Kidney epithelial cell (primary cell): ENCODE measurements at regions not wholly inside any gene's neighbourhood (a gene's known extent, or its start where the extent isn't known, plus 50 kb on each side); places are given as distances from the start of the nearest gene placed in this dataset.

ENCODE experiments used
- DNase-seq: peaks from one replicate; pipeline ENCODE4 v3.0.0-alpha.2; 2010; ENCODE audit warnings: low read depth
- H3K27me3 ChIP-seq: 2 replicates; pipeline ENCODE4 v1.6.0; 2011; ENCODE audit warnings: low read length; ENCODE audit not compliant: control insufficient read depth, insufficient read depth
- H3K36me3 ChIP-seq: 2 replicates; pipeline ENCODE4 v1.5.1; 2011; ENCODE audit warnings: low read length; ENCODE audit not compliant: control insufficient read depth, insufficient read depth
- H3K4me3 ChIP-seq: 2 replicates; pipeline ENCODE4 v1.5.1; 2011; ENCODE audit warnings: low read depth, mild to moderate bottlenecking, control low read depth, low read length
- TF ChIP-seq, protein P1 (sequence below): IDR thresholded peaks from 2 replicates; pipeline ENCODE4 v1.5.1; 2011; ENCODE audit warnings: mild to moderate bottlenecking, moderate library complexity, low read length, control low read depth, inconsistent platforms; ENCODE audit not compliant: insufficient read depth, poor library complexity, severe bottlenecking

DNA sequence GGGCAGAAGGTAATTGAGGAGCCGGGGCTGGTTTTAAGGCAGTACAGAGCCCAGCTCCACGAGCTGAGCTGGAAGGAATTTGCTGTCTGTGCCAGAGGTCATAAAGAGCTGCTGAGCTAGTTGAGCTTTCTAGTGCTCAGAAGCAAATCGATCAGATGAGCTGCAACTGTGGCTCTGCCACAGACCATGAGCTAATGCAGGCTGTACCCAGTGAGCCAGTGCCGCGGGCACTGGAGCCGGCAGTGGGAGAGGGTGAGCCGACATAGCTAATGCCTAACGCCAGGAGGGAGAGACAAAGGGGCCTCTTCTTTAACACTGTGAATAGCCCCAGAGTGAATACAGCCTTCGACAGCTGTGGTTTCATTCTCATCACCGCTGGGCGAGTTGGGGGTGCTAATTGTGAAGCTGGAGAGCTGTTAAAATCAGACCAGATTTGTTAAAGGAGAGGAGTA lies 410.1 kb upstream of the TCF4 start:
- Histone ChIP-seq H3K4me3 (no peak overlapping the region), H3K27me3 (no peaks in the 10 kb centered on the region), H3K36me3 (no peaks in the 10 kb centered on the region)
- peak; percentile 42 for DNase-seq
- TF ChIP-seq, protein P1, sequence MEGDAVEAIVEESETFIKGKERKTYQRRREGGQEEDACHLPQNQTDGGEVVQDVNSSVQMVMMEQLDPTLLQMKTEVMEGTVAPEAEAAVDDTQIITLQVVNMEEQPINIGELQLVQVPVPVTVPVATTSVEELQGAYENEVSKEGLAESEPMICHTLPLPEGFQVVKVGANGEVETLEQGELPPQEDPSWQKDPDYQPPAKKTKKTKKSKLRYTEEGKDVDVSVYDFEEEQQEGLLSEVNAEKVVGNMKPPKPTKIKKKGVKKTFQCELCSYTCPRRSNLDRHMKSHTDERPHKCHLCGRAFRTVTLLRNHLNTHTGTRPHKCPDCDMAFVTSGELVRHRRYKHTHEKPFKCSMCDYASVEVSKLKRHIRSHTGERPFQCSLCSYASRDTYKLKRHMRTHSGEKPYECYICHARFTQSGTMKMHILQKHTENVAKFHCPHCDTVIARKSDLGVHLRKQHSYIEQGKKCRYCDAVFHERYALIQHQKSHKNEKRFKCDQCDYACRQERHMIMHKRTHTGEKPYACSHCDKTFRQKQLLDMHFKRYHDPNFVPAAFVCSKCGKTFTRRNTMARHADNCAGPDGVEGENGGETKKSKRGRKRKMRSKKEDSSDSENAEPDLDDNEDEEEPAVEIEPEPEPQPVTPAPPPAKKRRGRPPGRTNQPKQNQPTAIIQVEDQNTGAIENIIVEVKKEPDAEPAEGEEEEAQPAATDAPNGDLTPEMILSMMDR, result no peak

DNA sequence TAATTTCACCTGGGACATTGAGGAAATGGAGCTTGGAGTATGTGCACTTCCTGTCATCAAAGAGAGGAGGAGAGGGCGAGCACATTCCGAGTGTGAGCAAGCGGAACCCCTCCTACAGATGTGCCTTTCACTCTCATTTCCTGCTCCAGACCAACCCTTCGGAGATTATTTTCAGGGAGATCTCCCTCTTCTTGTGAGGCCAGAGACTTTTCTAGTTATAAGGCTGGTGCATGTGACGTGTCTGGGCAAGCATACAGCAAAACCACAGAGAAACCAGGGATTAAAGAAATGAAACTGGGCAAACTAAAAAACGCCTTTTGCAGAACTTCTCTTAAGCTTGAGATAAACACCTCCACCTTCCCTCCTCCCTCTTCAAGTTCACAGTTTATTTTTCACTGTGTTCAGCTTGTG lies 409.2 kb upstream of the TCF4 start:
- no peak for DNase-seq
- TF ChIP-seq, protein P1, result peak; percentile 17
- no peak overlapping the region for H3K4me3 ChIP-seq
- H3K27me3 ChIP-seq, result no peaks in the 10 kb centered on the region
- no peaks in the 10 kb centered on the region for H3K36me3 ChIP-seq

DNA sequence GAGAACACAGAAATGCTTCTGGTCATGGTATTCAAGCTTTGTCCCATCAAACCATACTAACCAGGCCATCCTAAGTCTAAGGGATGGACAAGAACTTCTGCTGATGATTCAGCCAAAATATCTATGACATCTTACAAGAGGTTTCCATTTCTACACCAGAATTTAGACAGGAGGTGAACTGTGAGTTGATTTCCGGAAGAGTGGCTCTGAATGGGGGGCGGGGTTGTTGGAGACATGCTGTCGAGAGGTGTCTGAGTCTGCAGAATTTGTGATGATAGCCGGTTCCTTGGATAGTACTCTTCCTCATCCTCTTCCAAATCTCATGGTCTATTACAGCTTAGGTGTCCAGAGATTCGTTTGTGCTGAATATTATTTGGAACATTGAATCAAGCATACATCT lies 408.7 kb upstream of the TCF4 start:
- TF ChIP-seq, protein P1, result no peak
- Histone ChIP-seq H3K4me3 (no peak overlapping the region), H3K36me3 (no peaks in the 10 kb centered on the region), H3K27me3 (no peaks in the 10 kb centered on the region)
- no peak for DNase-seq

DNA sequence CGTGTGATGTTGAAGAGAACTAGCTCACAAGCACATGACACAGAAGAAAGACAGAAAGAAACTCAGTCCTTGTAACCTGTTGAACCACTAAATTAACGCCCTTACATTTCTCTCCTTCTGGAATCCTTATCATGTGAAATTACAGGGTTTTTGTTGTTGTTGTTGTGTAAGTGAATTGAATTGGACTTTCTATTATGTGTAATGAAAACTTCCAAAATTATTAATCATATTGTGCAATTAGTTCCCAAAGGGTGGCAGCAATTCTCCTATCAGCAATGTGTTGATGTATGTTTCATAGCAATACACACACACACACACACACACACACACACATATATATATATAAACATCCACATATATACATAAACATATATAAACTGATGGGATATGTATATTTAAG lies 402.2 kb upstream of the TCF4 start:
- no peak for DNase-seq
- TF ChIP-seq, protein P1, result no peak
- Histone ChIP-seq H3K4me3 (no peak overlapping the region), H3K36me3 (no peaks in the 10 kb centered on the region), H3K27me3 (no peaks in the 10 kb centered on the region)

DNA sequence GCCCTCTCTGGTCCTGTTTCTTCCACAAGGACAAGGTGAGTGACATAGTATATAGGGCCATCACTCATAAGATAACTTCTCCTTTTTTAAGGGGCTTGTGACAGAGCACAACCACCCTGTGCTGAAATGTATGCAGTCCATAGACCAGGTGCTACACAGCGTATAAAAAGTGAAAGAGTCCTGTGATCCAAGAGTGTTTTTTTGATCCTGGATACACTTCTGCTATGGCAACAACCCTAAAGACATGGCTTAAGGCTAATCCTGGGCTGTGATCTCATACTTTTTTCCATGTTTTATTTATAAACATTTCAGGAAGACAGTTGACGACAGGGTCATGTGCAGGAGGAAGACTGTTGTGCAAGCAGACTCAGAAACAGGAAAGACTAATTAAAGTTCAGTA lies 400.5 kb upstream of the TCF4 start:
- no peak for DNase-seq
- TF ChIP-seq, protein P1, result no peak
- H3K36me3 ChIP-seq, result no peaks in the 10 kb centered on the region
- no peaks in the 10 kb centered on the region for H3K27me3 ChIP-seq
- H3K4me3 ChIP-seq, result no peak overlapping the region

DNA sequence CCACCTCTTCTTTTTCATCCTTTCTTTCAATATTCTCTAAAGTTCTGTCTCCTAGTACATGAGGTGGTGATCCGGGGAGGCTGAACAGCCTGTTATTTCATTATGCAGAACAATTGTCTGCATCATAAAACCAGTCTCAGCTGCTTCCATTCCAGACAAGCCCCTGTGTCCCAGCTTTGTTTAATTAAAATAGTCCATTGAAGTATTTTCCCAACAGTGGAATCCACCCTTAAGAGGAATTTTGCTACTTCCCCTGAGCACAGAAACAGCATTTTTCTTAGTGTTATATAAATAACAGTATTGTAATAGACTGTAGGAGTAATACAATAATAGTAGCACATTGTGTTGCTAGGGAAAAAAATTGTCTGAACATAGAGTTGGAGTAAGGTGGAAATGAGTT lies 395.4 kb upstream of the TCF4 start:
- DNase-seq, result no peak
- Histone ChIP-seq H3K36me3 (no peaks in the 10 kb centered on the region), H3K4me3 (no peak overlapping the region), H3K27me3 (no peaks in the 10 kb centered on the region)
- TF ChIP-seq, protein P1, result no peak
